Sigmoid colon (tissue), 6 donors: ENCODE measurements at regions not wholly inside any gene's neighbourhood (a gene's known extent, or its start where the extent isn't known, plus 50 kb on each side); places are given as distances from the start of the nearest gene placed in this dataset.

Experiments used
- DNase-seq: peaks from one replicate; pipeline ENCODE4 v3.0.0-alpha.2; 2019
- H3K27ac ChIP-seq, 4 donors: fragments of 200-600 bp; sonication (generic); one replicate each; pipeline ENCODE4 v1.5.1; 2016 to 2019; ENCODE audit warnings: mild to moderate bottlenecking in 1 of 4
- H3K27me3 ChIP-seq, 3 donors: fragments of 200-600 bp; sonication (generic); one replicate each; pipeline ENCODE4 v1.5.1; 2019; ENCODE audit warnings: mild to moderate bottlenecking in 1 of 3
- H3K36me3 ChIP-seq, 4 donors: fragments of 200-600 bp; sonication (generic); one replicate each; pipeline ENCODE4 v1.5.1; 2016 to 2019
- H3K4me1 ChIP-seq, 4 donors: fragments of 200-600 bp; sonication (generic); one replicate each; pipeline ENCODE4 v1.5.1; 2017 to 2019
- H3K4me3 ChIP-seq, 4 donors: fragments of 200-600 bp; sonication (generic); one replicate each; pipeline ENCODE4 v1.5.1; 2017 to 2019; ENCODE audit warnings: mild to moderate bottlenecking in 2 of 4, moderate library complexity in 1 of 4
- H3K9me3 ChIP-seq, 4 donors: fragments of 200-600 bp in 3 of 4; sonication (generic) in 3 of 4; one replicate each; pipeline versions ENCODE4 v1.5.1 to v1.6.1; 2013 to 2019
- CTCF ChIP-seq, 4 experiments: fragments of 450-650 bp in 3 of 4; fragments of 200-600 bp in 1 of 4; IDR thresholded peaks; one replicate each; pipeline ENCODE4 v1.5.1; 2016 to 2019; ENCODE audit warnings: antibody characterized with exemption in 4 of 4, mild to moderate bottlenecking in 3 of 4, moderate library complexity in 2 of 4
- EP300 ChIP-seq, 4 donors: sonication (generic); formaldehyde crosslinking; IDR thresholded peaks; one replicate each; pipeline ENCODE4 v1.6.1; 2017; ENCODE audit warnings: antibody characterized with exemption in 4 of 4
- POLR2A ChIP-seq, 2 donors: fragments of 450-650 bp; IDR thresholded peaks; one replicate each; pipeline ENCODE4 v1.6.1; 2016; ENCODE audit warnings: antibody characterized with exemption in 2 of 2, mild to moderate bottlenecking in 2 of 2, moderate library complexity in 2 of 2
- POLR2AphosphoS5 ChIP-seq, 4 donors: sonication (generic); formaldehyde crosslinking; IDR thresholded peaks; one replicate each; pipeline ENCODE4 v1.6.1; 2017; ENCODE audit warnings: antibody characterized with exemption in 4 of 4
- WGBS, 2 donors: extraction: QIAGEN DNeasy Blood & Tissue Kit; methylation state at CpG; one replicate each; pipeline ENCODE4 v1.1.7; 2013; 5-methylcytosine and 5-hydroxymethylcytosine counted together
- intact Hi-C: fragments of 100-400 bp; cut with DNase I; formaldehyde crosslinking; loops from one replicate; pipeline ENCODE4 v1.15.1; 2023
- donor health status: healthy with polysubstance abuse.
- donor health status: healthy.

DNA sequence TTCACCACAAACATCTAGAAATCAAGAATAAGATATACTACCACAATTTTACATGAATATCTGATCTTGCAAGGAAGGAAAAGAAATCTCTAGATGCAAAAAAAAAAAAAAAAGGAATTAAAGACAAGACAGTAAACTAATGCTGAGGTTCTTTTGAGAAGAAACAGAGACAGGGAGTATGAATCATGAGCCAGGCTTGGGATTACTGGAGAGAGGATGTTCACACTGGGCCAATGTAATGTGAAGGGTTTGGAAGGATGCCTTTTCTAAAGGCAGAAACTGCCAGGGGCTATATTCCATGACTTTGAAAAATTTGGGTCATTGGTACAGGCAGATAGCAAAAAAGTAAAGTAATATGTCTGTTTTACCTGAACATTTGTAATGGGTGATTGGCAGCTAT lies 573.0 kb upstream of the IGFBP3 start:
- intact Hi-C loops = no loop called here
- no peak for DNase-seq
- peaks cover 0 to 10% (median 7%) of the 10 kb centered on the region in 4 donors for H3K4me1 ChIP-seq
- no peak overlapping the region for H3K4me3 ChIP-seq
- no peaks in the 10 kb centered on the region for H3K27me3 ChIP-seq
- peak overlapping the region in 1 of 4 donors; percentile 40 for H3K27ac ChIP-seq
- TF ChIP-seq EP300 (IDR thresholded peaks at IDR 0.05) = no peak
- TF ChIP-seq POLR2AphosphoS5 (IDR thresholded peaks at IDR 0.05) = peak in 3 of 4 donors; percentile 62 to 81 (median 77)
- no peak for TF ChIP-seq CTCF (IDR thresholded peaks at IDR 0.05)
- no peaks in the 10 kb centered on the region for H3K36me3 ChIP-seq
- no peaks in the 10 kb centered on the region for H3K9me3 ChIP-seq

DNA sequence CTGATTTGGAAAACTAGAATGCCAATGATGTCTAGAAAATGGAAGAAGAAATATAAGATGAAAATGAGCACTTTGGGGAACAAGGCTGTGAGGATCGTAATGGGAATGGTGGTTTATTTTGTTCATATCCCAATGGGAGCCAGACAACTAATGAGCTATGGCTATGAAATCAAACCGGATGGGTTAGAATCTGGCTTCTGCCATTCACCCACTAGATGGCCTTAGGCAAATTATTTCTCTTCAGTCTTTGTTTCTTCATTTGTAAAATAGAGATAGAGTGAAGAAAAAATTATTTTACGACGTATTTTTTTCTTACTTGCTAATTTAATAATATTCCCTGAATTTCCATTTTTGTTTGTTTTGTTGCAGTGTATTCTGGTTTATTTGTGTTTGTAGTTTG lies 572.1 kb upstream of the IGFBP3 start:
- Histone ChIP-seq H3K27me3 (no peaks in the 10 kb centered on the region), H3K36me3 (no peaks in the 10 kb centered on the region), H3K4me1 (peaks cover 0 to 18% (median 15%) of the 10 kb centered on the region in 4 donors), H3K9me3 (no peaks in the 10 kb centered on the region), H3K4me3 (no peak overlapping the region), H3K27ac (no peak overlapping the region)
- TF ChIP-seq CTCF (IDR thresholded peaks at IDR 0.05) (no peak), POLR2A (IDR thresholded peaks at IDR 0.05) (no peak), POLR2AphosphoS5 (IDR thresholded peaks at IDR 0.05) (no peak), EP300 (IDR thresholded peaks at IDR 0.05) (no peak)
- no peak for DNase-seq
- intact Hi-C loops = no loop called here
- 91 to 93% methylated on average over 4 of the region's 4 CpGs for WGBS, 2 donors

DNA sequence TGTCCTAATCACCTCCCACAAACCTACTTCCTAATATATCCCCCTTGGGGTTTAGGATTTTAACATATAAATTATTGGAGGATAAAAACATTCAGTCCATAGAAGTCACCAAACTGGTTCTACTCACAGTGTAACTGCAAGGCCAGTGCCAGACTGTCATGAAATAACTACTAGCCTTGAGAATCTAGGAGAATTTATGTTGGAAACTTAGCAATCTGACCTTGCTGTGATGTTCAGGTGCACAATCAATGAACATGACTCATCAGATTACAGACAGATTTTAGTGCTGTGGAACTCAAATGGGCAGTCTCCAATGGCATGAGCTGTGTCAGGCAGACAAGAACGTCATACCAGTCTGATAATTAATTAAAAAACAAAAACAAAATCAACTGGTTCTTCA lies 571.4 kb upstream of the IGFBP3 start:
- Histone ChIP-seq H3K27me3 (no peaks in the 10 kb centered on the region), H3K4me1 (peaks cover 0 to 23% (median 18%) of the 10 kb centered on the region in 4 donors), H3K9me3 (no peaks in the 10 kb centered on the region), H3K36me3 (no peaks in the 10 kb centered on the region), H3K4me3 (no peak overlapping the region), H3K27ac (no peak overlapping the region)
- intact Hi-C loops = no loop called here
- WGBS, 2 donors = 78 to 83% methylated on average over 1 of the region's 1 CpG
- no peak for DNase-seq
- TF ChIP-seq EP300 (IDR thresholded peaks at IDR 0.05) (no peak), CTCF (IDR thresholded peaks at IDR 0.05) (no peak), POLR2AphosphoS5 (IDR thresholded peaks at IDR 0.05) (no peak), POLR2A (IDR thresholded peaks at IDR 0.05) (no peak)

DNA sequence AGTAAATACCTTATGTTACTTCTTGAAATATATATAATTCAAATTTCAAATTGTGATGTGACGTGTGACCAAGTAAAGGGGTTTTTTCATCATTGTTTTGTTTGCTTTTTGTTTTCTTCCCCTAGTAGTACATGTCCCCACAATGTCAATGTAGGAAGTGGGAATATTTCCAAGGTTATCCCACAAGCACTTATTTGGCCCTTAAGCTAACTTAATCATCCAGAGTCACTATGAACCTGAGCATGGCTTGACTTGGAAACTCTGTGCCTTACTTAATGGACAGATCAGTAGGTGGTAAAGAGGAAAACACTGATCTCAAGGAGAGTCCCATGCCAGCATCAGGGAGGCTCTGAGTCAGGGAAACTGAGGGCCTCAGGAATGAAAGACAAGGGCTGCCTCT lies 569.3 kb upstream of the IGFBP3 start:
- WGBS, 2 donors = 91 to 94% methylated on average over 1 of the region's 1 CpG
- intact Hi-C loops = no loop called here
- H3K4me1 ChIP-seq = peaks cover 0 to 38% (median 26%) of the 10 kb centered on the region in 4 donors

More for the DNA sequence above, 569.3 kb upstream of the IGFBP3 start:
- TF ChIP-seq EP300 (IDR thresholded peaks at IDR 0.05) (no peak), CTCF (IDR thresholded peaks at IDR 0.05) (no peak), POLR2A (IDR thresholded peaks at IDR 0.05) (no peak)
- Histone ChIP-seq H3K36me3 (no peaks in the 10 kb centered on the region), H3K4me3 (no peak overlapping the region), H3K27ac (no peak overlapping the region), H3K9me3 (no peaks in the 10 kb centered on the region), H3K27me3 (no peaks in the 10 kb centered on the region)
- no peak for DNase-seq
